ENCODE measurements at regions not wholly inside any gene's neighbourhood (a gene's known extent, or its start where the extent isn't known, plus 50 kb on each side); places are given as distances from the start of the nearest gene placed in this dataset.
"Not testable (repeated sequence)": the region's sequence is repeated elsewhere in the genome, so short reads cannot be mapped to it uniquely, and the experiment has no call there.

GRCh38 chr14:30440961-30441360 is 118.0 kb upstream of the G2E3 start:
- peak; percentile 56 for DNase-seq (ENCODE audit: low read depth)

GRCh38 chr14:30443368-30444007 is 115.5 kb upstream of the G2E3 start:
- peak; percentile 39 for DNase-seq (ENCODE audit: low read depth)

DNA sequence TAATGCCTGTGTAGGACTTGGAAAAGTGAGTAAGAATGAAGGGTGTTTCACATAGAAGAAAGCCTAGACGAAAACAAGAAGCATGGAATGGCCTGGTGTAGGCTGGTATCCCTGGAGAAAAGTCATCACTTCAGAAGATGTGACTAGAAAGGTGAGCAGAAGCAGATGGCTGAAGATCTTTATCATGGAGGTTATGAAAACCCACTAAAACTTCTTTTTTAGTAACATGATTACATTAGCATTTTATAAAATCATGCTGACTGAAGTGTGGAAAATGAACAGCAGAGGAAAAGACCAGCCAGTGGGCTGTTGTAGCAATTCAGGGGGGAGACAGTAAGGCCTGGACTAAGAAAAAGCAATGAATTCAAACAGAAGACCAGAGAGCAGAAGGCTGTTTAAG is 114.5 kb upstream of the G2E3 start:
- no peak for DNase-seq (ENCODE audit: low read depth)

DNA sequence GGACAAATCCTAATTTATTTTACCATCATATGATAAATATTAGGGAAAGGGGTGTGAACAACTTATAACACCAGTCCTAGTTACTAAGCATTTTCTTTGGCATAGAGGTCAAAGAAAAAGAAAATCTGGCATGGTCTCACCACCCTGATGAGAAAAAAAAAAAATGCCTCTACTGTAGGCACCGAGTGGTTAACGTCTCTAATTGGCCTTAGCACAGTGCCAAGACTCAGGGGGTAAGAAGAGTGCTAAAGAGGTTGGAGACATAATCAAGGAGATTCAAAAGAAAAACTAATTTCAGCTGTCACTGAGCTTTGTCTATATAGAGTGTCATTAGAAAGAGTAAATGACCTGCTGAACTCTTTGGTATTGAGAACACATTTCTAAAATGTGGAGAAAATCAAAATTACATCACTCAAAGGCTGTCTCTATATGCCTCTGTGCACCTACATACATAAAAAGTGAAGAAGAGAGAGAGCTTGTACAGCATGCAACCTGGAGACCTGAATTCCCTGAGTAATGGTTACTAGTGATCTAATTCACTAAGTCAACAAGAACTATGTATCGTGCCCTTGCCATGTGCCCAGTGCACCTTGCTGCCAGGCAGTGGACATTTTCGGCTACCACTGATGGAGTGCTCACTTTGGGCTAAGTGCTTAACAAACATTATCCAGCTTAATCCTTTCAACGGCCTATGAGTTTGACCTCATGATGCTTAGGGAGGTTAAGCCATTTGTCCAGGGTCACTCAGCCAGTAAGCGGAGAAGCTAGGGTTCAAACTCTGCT is 113.8 kb upstream of the G2E3 start:
- no peak for DNase-seq (ENCODE audit: low read depth)

- DNase-seq (ENCODE audit: low read depth) = no peak
Observed at GRCh38 chr14:30445852-30446251, 113.1 kb upstream of the G2E3 start.

DNA sequence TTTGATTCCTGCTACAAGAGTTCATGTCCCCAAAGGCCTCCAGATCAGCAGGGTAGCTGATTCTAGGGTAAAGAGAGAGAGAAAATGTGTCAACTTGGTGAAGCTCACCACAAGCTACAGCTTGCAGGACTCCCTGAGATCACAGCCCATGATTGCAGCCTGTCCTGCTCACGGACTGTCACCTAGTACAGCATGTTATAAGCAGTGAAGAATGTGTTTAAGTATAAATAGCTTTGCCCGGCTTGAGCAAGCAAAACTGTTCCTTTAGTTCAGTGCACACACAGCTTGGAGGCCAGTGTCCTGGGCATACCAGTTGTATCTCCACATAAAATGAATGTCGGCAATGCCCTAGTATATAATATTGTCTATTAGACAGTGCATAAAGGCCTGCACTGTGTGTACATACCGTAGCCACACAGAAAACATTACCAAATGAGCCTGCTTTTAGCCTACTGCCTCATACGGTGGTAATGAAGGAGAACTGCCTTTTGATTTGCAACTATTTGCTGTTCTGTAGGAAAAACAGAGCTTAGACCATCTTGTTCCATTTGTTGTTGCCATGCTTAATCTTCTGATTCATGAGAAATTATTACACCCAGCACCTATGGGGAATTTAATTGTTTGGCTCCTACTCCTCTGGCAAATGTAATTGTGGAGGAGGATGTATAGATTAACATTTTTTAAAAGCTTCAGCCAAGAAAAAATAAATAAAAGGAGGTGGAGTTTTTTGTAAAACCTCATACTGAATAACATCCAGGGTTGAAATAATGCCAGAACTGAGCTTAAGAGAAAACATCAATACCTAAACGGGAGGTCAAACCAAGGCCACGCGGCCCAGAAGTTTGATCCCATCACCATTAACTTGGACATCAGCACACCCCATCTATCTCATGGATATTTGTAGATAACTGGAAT is 108.1 kb upstream of the G2E3 start:
- peak; percentile 1 for DNase-seq (ENCODE audit: low read depth)

GRCh38 chr14:30456296-30456695 is 102.7 kb upstream of the G2E3 start:
- no peak for DNase-seq (ENCODE audit: low read depth)

GRCh38 chr14:30462358-30462757 is 96.6 kb upstream of the G2E3 start:
- DNase-seq (ENCODE audit: low read depth) = no peak

- no peak for DNase-seq (ENCODE audit: low read depth)
Observed at GRCh38 chr14:30464481-30464880, 94.5 kb upstream of the G2E3 start.

DNA sequence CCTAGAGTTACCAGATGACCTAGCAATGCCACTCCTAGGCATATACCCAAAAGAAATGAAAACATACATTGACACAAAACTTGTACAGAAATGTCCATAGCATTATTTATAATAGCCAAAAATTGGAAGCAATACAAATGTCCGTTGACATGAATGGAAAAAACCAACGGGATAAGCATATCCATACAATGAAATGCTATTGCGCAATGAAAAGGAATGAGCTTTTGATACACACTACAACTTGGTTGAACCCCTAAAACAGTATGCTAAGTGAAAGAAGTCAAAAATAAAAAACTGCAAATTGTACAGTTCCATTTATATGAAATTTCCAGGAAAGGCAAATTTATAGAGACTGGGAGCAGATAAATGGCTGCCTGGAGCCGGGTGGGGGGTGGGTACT is 90.6 kb upstream of the G2E3 start:
- no peak for DNase-seq (ENCODE audit: low read depth)

DNA sequence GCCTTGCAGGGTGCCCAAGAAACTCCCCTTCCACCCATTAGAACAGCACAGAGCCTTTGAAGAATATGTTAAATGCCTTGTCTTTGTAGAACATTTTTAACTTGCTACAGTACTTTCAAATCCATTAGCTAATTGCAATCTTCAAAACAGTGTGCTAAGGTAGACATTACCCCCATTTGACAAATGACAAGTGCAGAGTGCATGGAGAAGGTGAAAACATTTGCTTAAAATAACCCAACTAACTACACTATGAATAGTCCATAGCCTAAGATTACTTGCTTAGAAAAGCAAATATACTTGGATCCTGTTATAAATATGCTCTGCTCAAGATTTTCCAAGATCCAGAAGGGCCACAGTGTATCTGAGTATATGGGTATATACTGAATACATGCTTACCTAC is 87.0 kb upstream of the G2E3 start:
- no peak for DNase-seq (ENCODE audit: low read depth)

- DNase-seq (ENCODE audit: low read depth) = not testable (repeated sequence)
Observed at GRCh38 chr14:30473846-30474696, 84.9 kb upstream of the G2E3 start.

GRCh38 chr14:30482276-30482675 is 76.7 kb upstream of the G2E3 start:
- DNase-seq (ENCODE audit: low read depth) = no peak

DNA sequence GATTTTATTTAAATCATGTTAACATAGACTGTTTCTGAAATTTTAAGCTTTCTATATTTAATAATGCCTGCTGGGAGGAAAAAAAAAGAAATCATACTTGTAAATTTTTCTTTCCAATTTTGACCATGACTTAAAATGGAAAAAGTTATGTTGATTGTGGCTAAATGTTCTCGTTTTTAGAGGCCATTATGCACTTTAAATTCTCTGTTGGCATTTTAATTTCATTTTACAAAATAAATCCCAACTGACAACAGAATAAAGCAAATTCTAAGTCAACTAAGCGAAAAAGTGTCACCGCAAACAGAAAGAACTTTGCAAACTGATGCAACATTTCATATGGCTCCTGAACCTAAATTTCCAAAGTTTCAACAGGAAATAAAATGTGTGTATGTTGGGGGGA is 74.8 kb upstream of the G2E3 start:
- no peak for DNase-seq (ENCODE audit: low read depth)

DNA sequence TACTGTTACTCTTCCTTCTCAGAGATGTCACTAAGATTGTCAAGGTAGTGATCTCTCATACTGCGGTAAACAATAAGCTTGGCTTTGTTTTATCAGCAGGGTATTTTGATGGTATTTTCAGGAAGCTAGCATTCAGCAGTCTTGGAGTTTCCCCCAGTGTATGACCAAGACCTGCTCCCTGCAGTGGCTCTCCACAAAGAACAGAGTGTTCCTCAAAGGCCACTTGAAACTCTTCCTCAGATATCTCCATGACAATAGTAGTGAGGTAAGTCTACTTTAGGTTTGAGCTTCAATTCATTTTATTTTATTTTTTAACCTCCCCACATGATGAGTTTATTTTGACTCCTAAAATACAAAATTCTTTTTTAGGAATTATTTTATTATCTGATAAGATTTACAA is 74.0 kb upstream of the G2E3 start:
- DNase-seq (ENCODE audit: low read depth) = no peak

DNA sequence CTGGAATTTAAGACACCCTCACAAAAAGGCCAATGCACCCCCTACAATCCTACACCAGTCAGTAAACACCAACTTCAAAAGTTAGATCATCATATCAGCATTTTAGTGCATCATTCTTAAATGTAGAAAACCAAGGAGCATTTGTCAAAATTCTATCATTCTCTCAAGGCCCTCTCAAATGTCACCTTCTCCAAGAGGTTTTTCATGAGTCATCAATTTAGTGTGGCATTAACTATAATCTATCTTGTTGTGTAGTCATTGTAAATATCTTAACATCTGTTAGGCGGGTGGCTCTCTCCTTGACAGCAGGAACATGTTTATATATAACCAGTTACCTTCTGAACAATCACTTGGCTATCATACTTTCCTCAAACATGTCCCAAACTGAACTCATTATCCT is 62.1 kb upstream of the G2E3 start:
- DNase-seq (ENCODE audit: low read depth) = no peak

DNA sequence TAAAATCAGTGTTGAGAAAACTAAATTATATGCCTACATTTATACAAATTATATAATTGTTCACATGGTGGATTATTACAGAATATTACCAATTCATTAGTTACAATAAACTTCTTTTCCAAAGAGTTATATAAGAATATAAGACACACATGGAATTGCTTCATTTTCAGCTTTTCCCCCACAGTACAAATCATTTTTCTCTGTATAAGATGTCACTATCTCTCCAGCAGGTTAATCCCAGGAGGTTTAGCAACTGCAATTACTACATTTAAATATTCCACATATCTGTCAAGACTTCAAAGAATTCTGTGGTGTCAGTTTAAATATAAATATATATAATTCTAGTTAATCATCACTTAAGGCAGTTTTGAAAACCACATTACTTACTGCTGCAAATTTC is 59.6 kb upstream of the G2E3 start:
- DNase-seq (ENCODE audit: low read depth) = no peak

- no peak for DNase-seq (ENCODE audit: low read depth)
Observed at GRCh38 chr14:30500222-30500621, 58.7 kb upstream of the G2E3 start.

- DNase-seq (ENCODE audit: low read depth) = no peak
Observed at GRCh38 chr14:30507209-30507608, 51.7 kb upstream of the G2E3 start.

Measured in fibroblast of gingiva (primary cell).